ENCODE measurements at regions not wholly inside any gene's neighbourhood (a gene's known extent, or its start where the extent isn't known, plus 50 kb on each side); places are given as distances from the start of the nearest gene placed in this dataset.

GRCh38 chr11:113554526-113554925, 79.3 kb upstream of the DRD2 start:
- H3K4me3 ChIP-seq (ENCODE audit: low read depth, low read length): no peak overlapping the region
- H3K9me3 ChIP-seq (ENCODE audit: control insufficient read depth, insufficient read depth, low read length): no peaks in the 10 kb centered on the region
- no peaks in the 10 kb centered on the region for H3K27me3 ChIP-seq (ENCODE audit: control insufficient read depth, insufficient read depth, low read length)
- H3K27ac ChIP-seq (ENCODE audit: low read depth, low read length): no peak overlapping the region
- peaks cover 23% of the 10 kb centered on the region for H3K4me1 ChIP-seq (ENCODE audit: control insufficient read depth, insufficient read depth, low read length)
- H3K36me3 ChIP-seq (ENCODE audit: control insufficient read depth, insufficient read depth, low read length): no peaks in the 10 kb centered on the region
- H3K9ac ChIP-seq (ENCODE audit: low read depth, low read length): no peak overlapping the region

GRCh38 chr11:113553915-113554314, 78.7 kb upstream of the DRD2 start:
- no peaks in the 10 kb centered on the region for H3K36me3 ChIP-seq (ENCODE audit: control insufficient read depth, insufficient read depth, low read length)
- H3K4me3 ChIP-seq (ENCODE audit: low read depth, low read length): no peak overlapping the region
- peak overlapping the region; percentile 76 for H3K27ac ChIP-seq (ENCODE audit: low read depth, low read length)
- H3K9me3 ChIP-seq (ENCODE audit: control insufficient read depth, insufficient read depth, low read length): no peaks in the 10 kb centered on the region
- no peak overlapping the region for H3K9ac ChIP-seq (ENCODE audit: low read depth, low read length)
- peaks cover 23% of the 10 kb centered on the region for H3K4me1 ChIP-seq (ENCODE audit: control insufficient read depth, insufficient read depth, low read length)
- no peaks in the 10 kb centered on the region for H3K27me3 ChIP-seq (ENCODE audit: control insufficient read depth, insufficient read depth, low read length)

GRCh38 chr11:113553235-113553634, 78.0 kb upstream of the DRD2 start:
- Histone ChIP-seq H3K36me3 (ENCODE audit: control insufficient read depth, insufficient read depth, low read length) (no peaks in the 10 kb centered on the region), H3K9ac (ENCODE audit: low read depth, low read length) (no peak overlapping the region), H3K27me3 (ENCODE audit: control insufficient read depth, insufficient read depth, low read length) (no peaks in the 10 kb centered on the region), H3K9me3 (ENCODE audit: control insufficient read depth, insufficient read depth, low read length) (no peaks in the 10 kb centered on the region), H3K27ac (ENCODE audit: low read depth, low read length) (peak overlapping the region; percentile 76), H3K4me1 (ENCODE audit: control insufficient read depth, insufficient read depth, low read length) (peaks cover 23% of the 10 kb centered on the region), H3K4me3 (ENCODE audit: low read depth, low read length) (no peak overlapping the region)

GRCh38 chr11:113552271-113552670, 77.1 kb upstream of the DRD2 start:
- peaks cover 23% of the 10 kb centered on the region for H3K4me1 ChIP-seq (ENCODE audit: control insufficient read depth, insufficient read depth, low read length)
- no peak overlapping the region for H3K9ac ChIP-seq (ENCODE audit: low read depth, low read length)
- no peaks in the 10 kb centered on the region for H3K9me3 ChIP-seq (ENCODE audit: control insufficient read depth, insufficient read depth, low read length)
- H3K4me3 ChIP-seq (ENCODE audit: low read depth, low read length): no peak overlapping the region
- H3K27me3 ChIP-seq (ENCODE audit: control insufficient read depth, insufficient read depth, low read length): no peaks in the 10 kb centered on the region
- H3K27ac ChIP-seq (ENCODE audit: low read depth, low read length): no peak overlapping the region
- H3K36me3 ChIP-seq (ENCODE audit: control insufficient read depth, insufficient read depth, low read length): no peaks in the 10 kb centered on the region

- Histone ChIP-seq H3K27ac (ENCODE audit: low read depth, low read length) (no peak overlapping the region), H3K36me3 (ENCODE audit: control insufficient read depth, insufficient read depth, low read length) (no peaks in the 10 kb centered on the region), H3K9me3 (ENCODE audit: control insufficient read depth, insufficient read depth, low read length) (no peaks in the 10 kb centered on the region), H3K9ac (ENCODE audit: low read depth, low read length) (no peak overlapping the region), H3K27me3 (ENCODE audit: control insufficient read depth, insufficient read depth, low read length) (no peaks in the 10 kb centered on the region), H3K4me1 (ENCODE audit: control insufficient read depth, insufficient read depth, low read length) (peaks cover 23% of the 10 kb centered on the region), H3K4me3 (ENCODE audit: low read depth, low read length) (no peak overlapping the region)
These were observed 76.4 kb upstream of the DRD2 start for GRCh38 chr11:113551645-113552044.

- H3K4me1 ChIP-seq (ENCODE audit: control insufficient read depth, insufficient read depth, low read length): peaks cover 23% of the 10 kb centered on the region
- H3K36me3 ChIP-seq (ENCODE audit: control insufficient read depth, insufficient read depth, low read length): no peaks in the 10 kb centered on the region
- no peaks in the 10 kb centered on the region for H3K9me3 ChIP-seq (ENCODE audit: control insufficient read depth, insufficient read depth, low read length)
- H3K9ac ChIP-seq (ENCODE audit: low read depth, low read length): no peak overlapping the region
- H3K27me3 ChIP-seq (ENCODE audit: control insufficient read depth, insufficient read depth, low read length): no peaks in the 10 kb centered on the region
- no peak overlapping the region for H3K27ac ChIP-seq (ENCODE audit: low read depth, low read length)
- H3K4me3 ChIP-seq (ENCODE audit: low read depth, low read length): no peak overlapping the region
These were observed 74.7 kb upstream of the DRD2 start for GRCh38 chr11:113549611-113550578.

- Histone ChIP-seq H3K4me1 (ENCODE audit: control insufficient read depth, insufficient read depth, low read length) (peaks cover 17% of the 10 kb centered on the region), H3K9ac (ENCODE audit: low read depth, low read length) (no peak overlapping the region), H3K27ac (ENCODE audit: low read depth, low read length) (no peak overlapping the region), H3K36me3 (ENCODE audit: control insufficient read depth, insufficient read depth, low read length) (no peaks in the 10 kb centered on the region), H3K27me3 (ENCODE audit: control insufficient read depth, insufficient read depth, low read length) (no peaks in the 10 kb centered on the region), H3K9me3 (ENCODE audit: control insufficient read depth, insufficient read depth, low read length) (no peaks in the 10 kb centered on the region), H3K4me3 (ENCODE audit: low read depth, low read length) (no peak overlapping the region)
These were observed 73.9 kb upstream of the DRD2 start for GRCh38 chr11:113549061-113549460.

GRCh38 chr11:113547739-113548138, 72.5 kb upstream of the DRD2 start:
- H3K9ac ChIP-seq (ENCODE audit: low read depth, low read length): no peak overlapping the region
- H3K27me3 ChIP-seq (ENCODE audit: control insufficient read depth, insufficient read depth, low read length): no peaks in the 10 kb centered on the region
- H3K4me1 ChIP-seq (ENCODE audit: control insufficient read depth, insufficient read depth, low read length): 0 out of 2 replicates have a peak, but pooled peaks cover 4% of the 10 kb centered on the region
- no peak overlapping the region for H3K27ac ChIP-seq (ENCODE audit: low read depth, low read length)
- no peaks in the 10 kb centered on the region for H3K9me3 ChIP-seq (ENCODE audit: control insufficient read depth, insufficient read depth, low read length)
- no peaks in the 10 kb centered on the region for H3K36me3 ChIP-seq (ENCODE audit: control insufficient read depth, insufficient read depth, low read length)
- H3K4me3 ChIP-seq (ENCODE audit: low read depth, low read length): no peak overlapping the region

GRCh38 chr11:113546757-113547507, 71.7 kb upstream of the DRD2 start:
- Histone ChIP-seq H3K9ac (ENCODE audit: low read depth, low read length) (no peak overlapping the region), H3K4me3 (ENCODE audit: low read depth, low read length) (no peak overlapping the region), H3K27ac (ENCODE audit: low read depth, low read length) (no peak overlapping the region), H3K27me3 (ENCODE audit: control insufficient read depth, insufficient read depth, low read length) (no peaks in the 10 kb centered on the region), H3K9me3 (ENCODE audit: control insufficient read depth, insufficient read depth, low read length) (no peaks in the 10 kb centered on the region), H3K36me3 (ENCODE audit: control insufficient read depth, insufficient read depth, low read length) (no peaks in the 10 kb centered on the region), H3K4me1 (ENCODE audit: control insufficient read depth, insufficient read depth, low read length) (no peaks in the 10 kb centered on the region)

- Histone ChIP-seq H3K27me3 (ENCODE audit: control insufficient read depth, insufficient read depth, low read length) (0 out of 2 replicates have a peak, but pooled peaks cover 3% of the 10 kb centered on the region), H3K4me3 (ENCODE audit: low read depth, low read length) (no peak overlapping the region), H3K27ac (ENCODE audit: low read depth, low read length) (no peak overlapping the region), H3K9me3 (ENCODE audit: control insufficient read depth, insufficient read depth, low read length) (no peaks in the 10 kb centered on the region), H3K4me1 (ENCODE audit: control insufficient read depth, insufficient read depth, low read length) (peaks cover 31% of the 10 kb centered on the region), H3K9ac (ENCODE audit: low read depth, low read length) (no peak overlapping the region), H3K36me3 (ENCODE audit: control insufficient read depth, insufficient read depth, low read length) (no peaks in the 10 kb centered on the region)
These were observed 67.2 kb upstream of the DRD2 start for GRCh38 chr11:113542420-113542819.
